PC-9 (cell line): ENCODE measurements at regions not wholly inside any gene's neighbourhood (a gene's known extent, or its start where the extent isn't known, plus 50 kb on each side); places are given as distances from the start of the nearest gene placed in this dataset.

Experiments used
- BruUV-seq: library from RNA; stranded (reverse); fragments of 400-500 nt; replicated peaks from 2 replicates; lab custom pipeline; 2021; lab: Mats Ljungman, UMichigan
- CTCF ChIA-PET: fragments of 300-600 bp; sonication (Branson Sonifier 250); formaldehyde crosslinking; loops from one replicate; lab custom pipeline; 2022; ENCODE audit warnings: antibody characterized with exemption; lab: Charles Lee
- POLR2A ChIA-PET: fragments of 300-600 bp; sonication (Branson Sonifier 250); formaldehyde crosslinking; loops from one replicate; lab custom pipeline; 2022; ENCODE audit warnings: antibody characterized with exemption; ENCODE audit not compliant: unreplicated experiment; lab: Charles Lee
- DNase-seq, 2 experiments: peaks; one replicate each; pipeline versions ENCODE4 v3.0.0 to v3.0.0-alpha.2; 2015 to 2022; ENCODE audit warnings: mixed read lengths in 1 of 2
- H2AFZ ChIP-seq: fragments of 200-600 bp; sonication (generic); 2 replicates; pipeline ENCODE4 v1.8.1; 2017; ENCODE audit warnings: antibody characterized with exemption
- H3F3A ChIP-seq: fragments of 200-600 bp; sonication (generic); 2 replicates; pipeline ENCODE4 v1.8.1; 2017; ENCODE audit warnings: antibody characterized with exemption, mild to moderate bottlenecking, low read depth; ENCODE audit not compliant: insufficient read depth
- H3K27ac ChIP-seq: fragments of 200-600 bp; sonication (generic); 2 replicates; pipeline ENCODE4 v1.6.1; 2016; ENCODE audit warnings: mixed run types
- H3K27me3 ChIP-seq: fragments of 200-600 bp; sonication (generic); 2 replicates; pipeline ENCODE4 v1.6.1; 2016; ENCODE audit warnings: low read depth, mixed run types; ENCODE audit not compliant: insufficient read depth
- H3K36me3 ChIP-seq: fragments of 200-600 bp; sonication (generic); 2 replicates; pipeline ENCODE4 v1.6.1; 2016; ENCODE audit warnings: low read depth, mixed run types
- H3K4me1 ChIP-seq: fragments of 200-600 bp; sonication (generic); replicated peaks from 2 replicates; pipeline ENCODE4 v1.6.1; 2016; ENCODE audit warnings: mixed run types; ENCODE audit not compliant: insufficient read depth
- H3K4me2 ChIP-seq: fragments of 200-600 bp; sonication (generic); 2 replicates; pipeline ENCODE4 v1.6.1; 2017; ENCODE audit warnings: mixed run types
- H3K4me3 ChIP-seq: fragments of 200-600 bp; sonication (generic); 2 replicates; pipeline ENCODE4 v1.6.1; 2016; ENCODE audit warnings: mixed run types
- H3K79me2 ChIP-seq: fragments of 200-600 bp; sonication (generic); 2 replicates; pipeline ENCODE4 v1.6.1; 2017; ENCODE audit warnings: low read depth, mixed run types
- H3K9me2 ChIP-seq: fragments of 200-600 bp; sonication (generic); 2 replicates; pipeline ENCODE4 v1.8.1; 2017; ENCODE audit warnings: mild to moderate bottlenecking; ENCODE audit not compliant: insufficient read depth
- H3K9me3 ChIP-seq: fragments of 200-600 bp; sonication (generic); 2 replicates; pipeline ENCODE4 v1.8.1; 2016; ENCODE audit warnings: low read depth; ENCODE audit not compliant: insufficient read depth
- H4K20me1 ChIP-seq: fragments of 200-600 bp; sonication (generic); 2 replicates; pipeline ENCODE4 v1.8.1; 2017; ENCODE audit not compliant: insufficient read depth
- EZH2 ChIP-seq: fragments of 200-600 bp; sonication (generic); IDR thresholded peaks from 2 replicates; pipeline ENCODE4 v1.8.0; 2017; ENCODE audit warnings: antibody characterized with exemption, low read depth
- intact Hi-C: fragments of 100-400 bp; cut with micrococcal nuclease; formaldehyde crosslinking; loops from one replicate; pipeline ENCODE4 v1.10.0; 2022; ENCODE audit not compliant: unreplicated experiment
- TF ChIP-seq, protein P1 (sequence below): fragments of 200-600 bp; sonication (generic); conservative IDR thresholded peaks from 2 replicates; pipeline ENCODE4 v1.6.1; 2017; ENCODE audit warnings: mixed run types, antibody characterized with exemption, mild to moderate bottlenecking, moderate library complexity

DNA sequence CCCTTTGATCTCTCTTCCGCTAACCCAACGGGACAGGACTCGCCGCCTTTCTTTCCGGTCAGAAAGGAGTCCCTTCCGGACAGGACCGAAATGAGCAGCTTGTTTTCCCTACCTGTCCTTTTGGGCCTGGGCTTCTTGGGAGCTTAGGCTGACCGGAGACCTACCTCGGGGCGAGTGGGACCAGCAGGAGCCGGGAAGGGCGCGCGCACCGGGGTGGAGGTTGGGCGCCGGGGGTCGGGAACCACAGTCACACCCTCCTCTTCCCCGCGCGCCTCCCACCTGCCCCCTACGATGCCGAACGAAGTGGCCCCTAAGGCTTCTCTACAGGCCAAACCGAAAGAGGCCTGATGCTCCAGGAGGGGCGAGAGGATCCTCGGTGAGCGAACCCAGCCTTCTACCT is 95.2 kb downstream of the PRKAB2 start:
- no peak overlapping the region for H2AFZ ChIP-seq
- no peaks in the 10 kb centered on the region for H3K79me2 ChIP-seq
- no peak for DNase-seq
- no TSS peak for BruUV-seq
- no peaks in the 10 kb centered on the region for H3F3A ChIP-seq
- intact Hi-C loops = no loop called here
- H3K27me3 ChIP-seq = peaks cover 44% of the 10 kb centered on the region
- no peak overlapping the region for H3K4me3 ChIP-seq
- H3K9me2 ChIP-seq = no peaks in the 10 kb centered on the region
- H3K36me3 ChIP-seq = no peaks in the 10 kb centered on the region
- H3K4me1 ChIP-seq = no peaks in the 10 kb centered on the region
- H3K4me2 ChIP-seq = no peak overlapping the region
- TF ChIP-seq EZH2 = no peak
- TF ChIP-seq, protein P1, sequence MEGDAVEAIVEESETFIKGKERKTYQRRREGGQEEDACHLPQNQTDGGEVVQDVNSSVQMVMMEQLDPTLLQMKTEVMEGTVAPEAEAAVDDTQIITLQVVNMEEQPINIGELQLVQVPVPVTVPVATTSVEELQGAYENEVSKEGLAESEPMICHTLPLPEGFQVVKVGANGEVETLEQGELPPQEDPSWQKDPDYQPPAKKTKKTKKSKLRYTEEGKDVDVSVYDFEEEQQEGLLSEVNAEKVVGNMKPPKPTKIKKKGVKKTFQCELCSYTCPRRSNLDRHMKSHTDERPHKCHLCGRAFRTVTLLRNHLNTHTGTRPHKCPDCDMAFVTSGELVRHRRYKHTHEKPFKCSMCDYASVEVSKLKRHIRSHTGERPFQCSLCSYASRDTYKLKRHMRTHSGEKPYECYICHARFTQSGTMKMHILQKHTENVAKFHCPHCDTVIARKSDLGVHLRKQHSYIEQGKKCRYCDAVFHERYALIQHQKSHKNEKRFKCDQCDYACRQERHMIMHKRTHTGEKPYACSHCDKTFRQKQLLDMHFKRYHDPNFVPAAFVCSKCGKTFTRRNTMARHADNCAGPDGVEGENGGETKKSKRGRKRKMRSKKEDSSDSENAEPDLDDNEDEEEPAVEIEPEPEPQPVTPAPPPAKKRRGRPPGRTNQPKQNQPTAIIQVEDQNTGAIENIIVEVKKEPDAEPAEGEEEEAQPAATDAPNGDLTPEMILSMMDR = no peak
- ChIA-PET CTCF (no interaction called here), POLR2A (no interaction called here)
- no peaks in the 10 kb centered on the region for H4K20me1 ChIP-seq
- no peak overlapping the region for H3K27ac ChIP-seq
- no peaks in the 10 kb centered on the region for H3K9me3 ChIP-seq

DNA sequence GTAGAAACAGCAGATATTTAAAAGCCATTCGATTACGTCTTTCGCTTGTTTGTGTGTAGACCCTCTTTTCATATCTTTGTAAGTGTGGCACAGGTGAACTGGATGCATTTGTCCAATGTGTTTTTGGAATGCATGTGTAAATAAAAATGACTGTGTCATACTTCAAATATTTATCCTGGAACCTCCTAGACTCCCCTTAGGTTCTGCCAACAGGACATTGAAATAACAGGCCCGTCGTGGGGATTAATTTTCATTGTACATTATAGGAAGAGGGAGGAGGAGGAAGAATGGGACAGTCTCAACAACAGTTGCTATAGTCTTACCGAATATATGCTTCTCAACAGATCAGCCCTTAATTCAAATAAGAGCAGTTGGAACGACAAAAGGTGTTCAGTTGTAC is 95.8 kb downstream of the PRKAB2 start:
- BruUV-seq = no TSS peak
- Histone ChIP-seq H3K9me3 (no peaks in the 10 kb centered on the region), H3K4me2 (no peak overlapping the region), H2AFZ (no peak overlapping the region), H3K9me2 (no peaks in the 10 kb centered on the region), H4K20me1 (no peaks in the 10 kb centered on the region), H3K36me3 (no peaks in the 10 kb centered on the region), H3K27ac (no peak overlapping the region), H3F3A (no peaks in the 10 kb centered on the region), H3K4me1 (no peaks in the 10 kb centered on the region), H3K79me2 (no peaks in the 10 kb centered on the region), H3K27me3 (peaks cover 50% of the 10 kb centered on the region), H3K4me3 (no peak overlapping the region)
- TF ChIP-seq EZH2 = no peak
- TF ChIP-seq, protein P1 = no peak
- intact Hi-C loops = no loop called here
- ChIA-PET POLR2A (no interaction called here), CTCF (no interaction called here)
- no peak for DNase-seq

DNA sequence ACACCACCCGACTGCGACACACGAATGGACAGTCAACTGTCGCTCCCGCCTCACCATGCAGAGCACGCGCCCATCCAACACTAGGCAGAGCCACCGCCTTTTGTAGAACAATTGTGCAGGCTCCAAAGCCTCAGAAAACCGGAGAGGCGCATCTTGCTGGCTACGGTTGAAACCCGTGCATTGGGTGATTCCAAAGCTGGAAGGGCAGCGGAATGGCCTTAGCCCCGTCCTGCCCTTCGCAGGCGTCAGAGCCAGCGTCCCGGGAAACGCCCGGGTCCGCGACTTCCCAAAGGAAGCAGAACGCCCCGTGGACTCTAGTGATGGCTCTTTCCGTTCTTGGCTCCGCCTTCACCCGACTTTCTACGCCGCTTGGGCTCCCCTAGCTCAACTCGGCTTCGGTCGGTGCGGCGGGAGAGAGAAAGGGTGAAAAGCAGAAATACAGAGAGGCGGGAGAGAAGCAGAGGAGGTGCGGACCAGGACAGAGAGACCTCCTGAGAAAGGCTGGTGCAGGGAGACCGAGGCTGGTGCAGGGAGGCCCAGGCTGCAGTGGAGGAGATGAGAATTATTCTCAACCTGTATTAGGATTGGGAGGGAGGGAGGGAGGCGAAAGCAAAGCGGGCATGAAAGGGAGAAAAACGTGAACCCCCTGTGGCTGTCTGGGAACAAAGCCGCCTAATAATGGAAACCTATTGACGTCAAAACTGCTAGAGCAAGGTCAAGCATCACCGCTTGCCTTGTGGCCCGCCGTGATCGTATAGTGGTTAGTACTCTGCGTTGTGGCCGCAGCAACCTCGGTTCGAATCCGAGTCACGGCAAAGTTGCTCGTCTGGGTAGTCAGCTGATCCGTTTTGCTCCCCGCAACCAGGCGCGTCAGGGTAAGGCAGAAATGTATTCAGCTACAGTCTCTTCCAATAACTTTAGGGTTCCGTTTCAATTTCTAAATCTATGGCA is 99.5 kb downstream of the PRKAB2 start:
- H3K9me2 ChIP-seq = no peaks in the 10 kb centered on the region
- no peaks in the 10 kb centered on the region for H3K4me1 ChIP-seq
- no peak overlapping the region for H3K4me2 ChIP-seq
- intact Hi-C loops = no loop called here
- no peaks in the 10 kb centered on the region for H4K20me1 ChIP-seq
- TF ChIP-seq, protein P1 = no peak
- no peak for TF ChIP-seq EZH2
- H3K4me3 ChIP-seq = no peak overlapping the region
- no peak overlapping the region for H3K27ac ChIP-seq
- H3F3A ChIP-seq = no peaks in the 10 kb centered on the region
- no peak for DNase-seq
- POLR2A ChIA-PET = no interaction called here
- no peaks in the 10 kb centered on the region for H3K9me3 ChIP-seq
- H3K36me3 ChIP-seq = no peaks in the 10 kb centered on the region
- no TSS peak for BruUV-seq
- H3K79me2 ChIP-seq = no peaks in the 10 kb centered on the region
- CTCF ChIA-PET = no interaction called here
- peaks cover 60% of the 10 kb centered on the region for H3K27me3 ChIP-seq
- H2AFZ ChIP-seq = no peak overlapping the region
